Activated CD4-positive, CD25-positive, alpha-beta regulatory T cell treated with anti-CD3 and anti-CD28 coated beads, Interleukin-2, amount 50 U/mL, for 72 hours (primary cell): ENCODE measurements at regions not wholly inside any gene's neighbourhood (a gene's known extent, or its start where the extent isn't known, plus 50 kb on each side); places are given as distances from the start of the nearest gene placed in this dataset.
"Not testable (repeated sequence)": the region's sequence is repeated elsewhere in the genome, so short reads cannot be mapped to it uniquely, and the experiment has no call there.

Experiments used
- DNase-seq: peaks from one replicate; pipeline ENCODE4 v3.0.0; 2021

GRCh38 chr2:67717692-67718091 is 320.6 kb downstream of the ETAA1 start:
- no peak for DNase-seq

GRCh38 chr2:67719351-67719750 is 322.2 kb downstream of the ETAA1 start:
- no peak for DNase-seq

- DNase-seq: no peak
Measured at GRCh38 chr2:67721516-67721915, 324.4 kb downstream of the ETAA1 start.

- DNase-seq: no peak
Measured at GRCh38 chr2:67724261-67724660, 327.1 kb downstream of the ETAA1 start.

GRCh38 chr2:67725731-67726130 is 328.6 kb downstream of the ETAA1 start:
- no peak for DNase-seq

- DNase-seq: no peak
Measured at GRCh38 chr2:67726416-67726815, 329.3 kb downstream of the ETAA1 start.

- DNase-seq: no peak
Measured at GRCh38 chr2:67727131-67727530, 330.0 kb downstream of the ETAA1 start.

- DNase-seq: no peak
Measured at GRCh38 chr2:67727623-67728022, 330.5 kb downstream of the ETAA1 start.

GRCh38 chr2:67729474-67729873 is 332.3 kb downstream of the ETAA1 start:
- no peak for DNase-seq

- DNase-seq: no peak
Measured at GRCh38 chr2:67733517-67733916, 329.3 kb downstream of the C1D start.

GRCh38 chr2:67752199-67752598 is 310.6 kb downstream of the C1D start:
- no peak for DNase-seq

- DNase-seq: no peak
Measured at GRCh38 chr2:67752969-67753368, 309.8 kb downstream of the C1D start.

- no peak for DNase-seq
Measured at GRCh38 chr2:67755156-67755882, 307.5 kb downstream of the C1D start.

- DNase-seq: no peak
Measured at GRCh38 chr2:67760995-67761394, 301.8 kb downstream of the C1D start.

GRCh38 chr2:67771380-67771779 is 291.4 kb downstream of the C1D start:
- DNase-seq: no peak

GRCh38 chr2:67772216-67773170 is 290.3 kb downstream of the C1D start:
- DNase-seq: no peak

- DNase-seq: no peak
Measured at GRCh38 chr2:67773851-67774250, 289.0 kb downstream of the C1D start.

- no peak for DNase-seq
Measured at GRCh38 chr2:67776276-67776675, 286.5 kb downstream of the C1D start.

- no peak for DNase-seq
Measured at GRCh38 chr2:67777010-67777409, 285.8 kb downstream of the C1D start.

- no peak for DNase-seq
Measured at GRCh38 chr2:67777836-67778429, 284.9 kb downstream of the C1D start.

- DNase-seq: not testable (repeated sequence)
Measured at GRCh38 chr2:67780841-67781240, 282.0 kb downstream of the C1D start.

- DNase-seq: no peak
Measured at GRCh38 chr2:67782443-67782842, 280.4 kb downstream of the C1D start.

GRCh38 chr2:67783026-67783425 is 279.8 kb downstream of the C1D start:
- DNase-seq: no peak

- no peak for DNase-seq
Measured at GRCh38 chr2:67790622-67791021, 272.2 kb downstream of the C1D start.
